Uterus (tissue), 3 donors: ENCODE measurements at regions not wholly inside any gene's neighbourhood (a gene's known extent, or its start where the extent isn't known, plus 50 kb on each side); places are given as distances from the start of the nearest gene placed in this dataset.

Experiments used
- DNase-seq, 2 donors: peaks; one replicate each; pipeline ENCODE4 v3.0.0-alpha.2; 2019 to 2020
- H3K27ac ChIP-seq, 2 donors: fragments of 200-600 bp; sonication (generic); 1 replicate in 1 of 2; 2 replicates in 1 of 2; pipeline ENCODE4 v1.5.1; 2016 to 2018
- H3K27me3 ChIP-seq, 2 donors: fragments of 200-600 bp; sonication (generic); one replicate each; pipeline ENCODE4 v1.5.1; 2018 to 2019; ENCODE audit warnings: control low read depth in 1 of 2
- H3K36me3 ChIP-seq, 2 donors: fragments of 200-600 bp; sonication (generic); one replicate each; pipeline ENCODE4 v1.5.1; 2019; ENCODE audit warnings: control low read depth in 1 of 2
- H3K4me1 ChIP-seq, 2 donors: fragments of 200-600 bp; sonication (generic); one replicate each; pipeline ENCODE4 v1.5.1; 2018 to 2019; ENCODE audit warnings: control low read depth in 1 of 2
- H3K4me3 ChIP-seq, 2 donors: fragments of 200-600 bp; sonication (generic); 1 replicate in 1 of 2; 2 replicates in 1 of 2; pipeline ENCODE4 v1.5.1; 2018 to 2019; ENCODE audit warnings: mild to moderate bottlenecking in 1 of 2
- H3K9me3 ChIP-seq, 2 donors: fragments of 200-600 bp; sonication (generic); one replicate each; pipeline ENCODE4 v1.5.1; 2019; ENCODE audit warnings: control low read depth in 1 of 2
- CTCF ChIP-seq, 4 experiments: fragments of 200-600 bp in 2 of 4; fragments of 450-650 bp in 2 of 4; sonication (generic) in 2 of 4; IDR thresholded peaks; one replicate each; pipeline ENCODE4 v1.5.1; 2016 to 2019; ENCODE audit warnings: antibody characterized with exemption in 4 of 4, mild to moderate bottlenecking in 2 of 4, moderate library complexity in 1 of 4
- POLR2A ChIP-seq, 2 donors: fragments of 450-650 bp; IDR thresholded peaks; one replicate each; pipeline ENCODE4 v1.6.1; 2016; ENCODE audit warnings: antibody characterized with exemption in 2 of 2, mild to moderate bottlenecking in 1 of 2, moderate library complexity in 1 of 2
- intact Hi-C: fragments of 100-400 bp; cut with DNase I; formaldehyde crosslinking; loops from one replicate; pipeline ENCODE4 v1.15.1; 2023; ENCODE audit warnings: low total_unique reads
- donor health status: DM: yes; HTN: yes; CAD: no.

DNA sequence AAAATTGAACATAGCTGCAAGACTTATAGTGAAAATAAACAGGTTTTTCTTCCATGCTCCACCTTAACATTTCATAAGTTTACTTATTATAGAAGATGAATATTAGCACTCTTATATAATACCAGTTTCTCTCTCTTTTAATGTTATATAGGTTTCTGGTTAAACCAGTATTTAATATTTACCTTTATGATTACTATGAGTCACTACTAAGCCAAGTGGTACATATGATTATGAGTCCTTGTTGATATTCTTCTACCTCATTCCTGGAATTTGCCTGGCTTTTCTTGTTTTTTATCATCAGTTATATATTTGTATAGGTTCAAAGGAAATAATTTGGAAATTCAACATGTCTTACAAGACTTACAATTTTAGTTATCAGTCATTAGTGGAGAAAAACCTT is 89.9 kb upstream of the MAOA start:
- Histone ChIP-seq H3K36me3 (no peaks in the 10 kb centered on the region), H3K9me3 (no peaks in the 10 kb centered on the region), H3K4me1 (no peaks in the 10 kb centered on the region), H3K27me3 (no peaks in the 10 kb centered on the region), H3K4me3 (no peak overlapping the region), H3K27ac (no peak overlapping the region)
- no peak for DNase-seq
- TF ChIP-seq POLR2A (IDR thresholded peaks at IDR 0.05) (no peak), CTCF (IDR thresholded peaks at IDR 0.05) (no peak)
- intact Hi-C loops: loop anchor here (10.0 kb wide), 1 partner anchor 189 kb away; no protein-coding TSS in a partner anchor

DNA sequence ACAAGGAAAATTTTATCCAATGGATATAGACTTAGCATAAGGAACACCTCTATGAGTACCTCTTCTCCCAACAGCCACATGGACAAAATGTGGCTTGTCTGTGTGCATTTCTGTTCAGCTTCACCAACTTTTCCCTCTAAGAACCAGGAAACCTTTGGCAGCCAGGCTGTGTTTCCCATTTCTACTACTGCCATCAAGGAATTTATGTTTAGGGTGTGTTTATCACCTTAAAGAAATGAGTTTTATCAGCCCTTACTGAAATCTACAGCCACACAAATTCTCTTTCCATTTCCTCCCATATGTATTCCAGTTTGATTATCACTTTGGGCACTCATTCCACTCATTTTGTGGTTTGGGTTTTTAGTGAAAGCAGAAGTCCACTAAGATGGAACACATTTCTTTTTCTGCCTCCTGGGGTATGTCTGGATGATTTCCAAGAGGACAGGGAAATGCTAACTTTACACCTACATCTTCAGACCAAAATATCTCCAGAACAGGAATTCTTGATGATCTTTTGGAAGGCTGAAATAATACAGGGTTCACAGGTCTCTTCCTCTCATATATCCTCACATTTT is 82.6 kb upstream of the MAOA start:
- no peak for TF ChIP-seq CTCF (IDR thresholded peaks at IDR 0.05)
- no peak for TF ChIP-seq POLR2A (IDR thresholded peaks at IDR 0.05)
- no peaks in the 10 kb centered on the region for H3K36me3 ChIP-seq

GRCh38 chrX:43580621-43581020 is 75.5 kb upstream of the MAOA start:
- H3K36me3 ChIP-seq: no peaks in the 10 kb centered on the region
- H3K27me3 ChIP-seq: no peaks in the 10 kb centered on the region
- no peak for DNase-seq
- no peaks in the 10 kb centered on the region for H3K4me1 ChIP-seq
- no peaks in the 10 kb centered on the region for H3K9me3 ChIP-seq
- H3K27ac ChIP-seq: no peak overlapping the region
- intact Hi-C loops: no loop called here
- TF ChIP-seq POLR2A (IDR thresholded peaks at IDR 0.05) (no peak), CTCF (IDR thresholded peaks at IDR 0.05) (no peak)
- no peak overlapping the region for H3K4me3 ChIP-seq

More for the DNA sequence above, 82.6 kb upstream of the MAOA start:
- DNase-seq: no peak
- Histone ChIP-seq H3K27ac (no peak overlapping the region), H3K4me3 (no peak overlapping the region), H3K27me3 (no peaks in the 10 kb centered on the region), H3K4me1 (no peaks in the 10 kb centered on the region), H3K9me3 (no peaks in the 10 kb centered on the region)
- intact Hi-C loops: no loop called here

- no peaks in the 10 kb centered on the region for H3K36me3 ChIP-seq
- H3K27me3 ChIP-seq: no peaks in the 10 kb centered on the region
- TF ChIP-seq POLR2A (IDR thresholded peaks at IDR 0.05) (no peak), CTCF (IDR thresholded peaks at IDR 0.05) (no peak)
- no peak overlapping the region for H3K4me3 ChIP-seq
- DNase-seq: no peak
- H3K4me1 ChIP-seq: no peaks in the 10 kb centered on the region
- no peak overlapping the region for H3K27ac ChIP-seq
- intact Hi-C loops: no loop called here
- H3K9me3 ChIP-seq: no peaks in the 10 kb centered on the region
These were observed 74.9 kb upstream of the MAOA start for GRCh38 chrX:43581167-43581566.

GRCh38 chrX:43581888-43582539 is 74.1 kb upstream of the MAOA start:
- no peak for DNase-seq

More at GRCh38 chrX:43581888-43582539, 74.1 kb upstream of the MAOA start:
- Histone ChIP-seq H3K4me3 (no peak overlapping the region), H3K9me3 (no peaks in the 10 kb centered on the region), H3K27ac (no peak overlapping the region), H3K36me3 (no peaks in the 10 kb centered on the region), H3K27me3 (no peaks in the 10 kb centered on the region), H3K4me1 (no peaks in the 10 kb centered on the region)
- TF ChIP-seq CTCF (IDR thresholded peaks at IDR 0.05): no peak
- intact Hi-C loops: no loop called here
